SK-N-MC (cell line): ENCODE measurements at regions not wholly inside any gene's neighbourhood (a gene's known extent, or its start where the extent isn't known, plus 50 kb on each side); places are given as distances from the start of the nearest gene placed in this dataset.

Source experiments
- DNase-seq: peaks from one replicate; pipeline ENCODE4 v3.0.0-alpha.2; 2011; ENCODE audit warnings: low read depth, low spot score
- H3K27ac ChIP-seq: fragments of 200-600 bp; sonication (generic); 2 replicates; pipeline ENCODE4 v1.5.1; 2016; ENCODE audit warnings: mixed run types
- H3K36me3 ChIP-seq: fragments of 200-600 bp; sonication (generic); 2 replicates; pipeline ENCODE4 v1.6.1; 2017; ENCODE audit warnings: antibody characterized with exemption, low read length, mixed read lengths; ENCODE audit not compliant: insufficient read depth
- H3K4me3 ChIP-seq: fragments of 200-600 bp; sonication (generic); 2 replicates; pipeline ENCODE4 v1.5.1; 2016
- H3K9ac ChIP-seq: fragments of 200-600 bp; sonication (generic); 2 replicates; pipeline ENCODE4 v1.8.0; 2017; ENCODE audit warnings: mixed run types, mixed read lengths; ENCODE audit not compliant: insufficient read length
- H3K9me3 ChIP-seq: fragments of 200-600 bp; sonication (generic); 2 replicates; pipeline ENCODE4 v1.6.1; 2017; ENCODE audit warnings: low read depth, mild to moderate bottlenecking, antibody characterized with exemption, low read length, moderate library complexity, mixed read lengths
- EZH2 ChIP-seq: fragments of 200-600 bp; sonication (generic); IDR thresholded peaks from one replicate; pipeline ENCODE4 v1.6.1; 2017; ENCODE audit warnings: antibody characterized with exemption
- FOXP2 ChIP-seq: optimal IDR thresholded peaks from 2 replicates; pipeline ENCODE3; 2011; ENCODE audit warnings: mild to moderate bottlenecking, moderate library complexity; ENCODE audit not compliant: insufficient read depth; ENCODE audit errors: extremely low read length, control extremely low read depth
- POLR2AphosphoS5 ChIP-seq: IDR thresholded peaks from 2 replicates; pipeline ENCODE4 v1.6.1; 2012; ENCODE audit warnings: mild to moderate bottlenecking, low read depth, low read length, borderline replicate concordance

- H3K27ac ChIP-seq = no peak overlapping the region
- no peak for DNase-seq
- no peaks in the 10 kb centered on the region for H3K36me3 ChIP-seq
- TF ChIP-seq FOXP2 = no peak
- no peak for TF ChIP-seq POLR2AphosphoS5
- no peak for TF ChIP-seq EZH2
- H3K9me3 ChIP-seq = no peaks in the 10 kb centered on the region
- no peak overlapping the region for H3K4me3 ChIP-seq
- no peak overlapping the region for H3K9ac ChIP-seq
Observed at GRCh38 chr7:17672783-17673182, 267.5 kb downstream of the SNX13 start.

- Histone ChIP-seq H3K4me3 (no peak overlapping the region), H3K9me3 (no peaks in the 10 kb centered on the region), H3K27ac (no peak overlapping the region), H3K36me3 (no peaks in the 10 kb centered on the region), H3K9ac (no peak overlapping the region)
- TF ChIP-seq POLR2AphosphoS5 (no peak), EZH2 (no peak), FOXP2 (no peak)
- DNase-seq = no peak
Observed at GRCh38 chr7:17674166-17674942, 265.9 kb downstream of the SNX13 start.

- no peak for TF ChIP-seq FOXP2
- TF ChIP-seq POLR2AphosphoS5 = no peak
- no peak for TF ChIP-seq EZH2
- Histone ChIP-seq H3K9ac (no peak overlapping the region), H3K27ac (no peak overlapping the region), H3K9me3 (no peaks in the 10 kb centered on the region), H3K36me3 (no peaks in the 10 kb centered on the region), H3K4me3 (no peak overlapping the region)
- no peak for DNase-seq
Observed at GRCh38 chr7:17674943-17675608, 265.2 kb downstream of the SNX13 start.

- H3K36me3 ChIP-seq = no peaks in the 10 kb centered on the region
- no peak overlapping the region for H3K9ac ChIP-seq
- no peak overlapping the region for H3K27ac ChIP-seq
- no peaks in the 10 kb centered on the region for H3K9me3 ChIP-seq
- no peak for DNase-seq
- TF ChIP-seq POLR2AphosphoS5 (no peak), FOXP2 (no peak), EZH2 (no peak)
- no peak overlapping the region for H3K4me3 ChIP-seq
Observed at GRCh38 chr7:17677408-17677807, 262.9 kb downstream of the SNX13 start.

GRCh38 chr7:17678896-17679295, 261.4 kb downstream of the SNX13 start:
- TF ChIP-seq FOXP2 (no peak), POLR2AphosphoS5 (no peak)
- no peak for DNase-seq
- Histone ChIP-seq H3K9me3 (no peaks in the 10 kb centered on the region), H3K4me3 (no peak overlapping the region), H3K9ac (no peak overlapping the region), H3K27ac (no peak overlapping the region), H3K36me3 (no peaks in the 10 kb centered on the region)

- TF ChIP-seq POLR2AphosphoS5 = no peak
- TF ChIP-seq EZH2 = no peak
- no peak for TF ChIP-seq FOXP2
- H3K27ac ChIP-seq = no peak overlapping the region
Observed at GRCh38 chr7:17679458-17679857, 260.8 kb downstream of the SNX13 start.

GRCh38 chr7:17680026-17680425, 260.3 kb downstream of the SNX13 start:
- no peak for DNase-seq
- no peak overlapping the region for H3K9ac ChIP-seq

More at GRCh38 chr7:17679458-17679857, 260.8 kb downstream of the SNX13 start:
- no peaks in the 10 kb centered on the region for H3K36me3 ChIP-seq
- no peak overlapping the region for H3K9ac ChIP-seq
- DNase-seq = no peak
- H3K9me3 ChIP-seq = no peaks in the 10 kb centered on the region
- H3K4me3 ChIP-seq = no peak overlapping the region

GRCh38 chr7:17680943-17681351, 259.3 kb downstream of the SNX13 start:
- Histone ChIP-seq H3K27ac (no peak overlapping the region), H3K9me3 (no peaks in the 10 kb centered on the region), H3K9ac (no peak overlapping the region), H3K36me3 (no peaks in the 10 kb centered on the region), H3K4me3 (no peak overlapping the region)
- peak; percentile 34 for DNase-seq
- TF ChIP-seq POLR2AphosphoS5 (no peak), FOXP2 (no peak), EZH2 (no peak)

More at GRCh38 chr7:17680026-17680425, 260.3 kb downstream of the SNX13 start:
- H3K27ac ChIP-seq = no peak overlapping the region
- H3K36me3 ChIP-seq = no peaks in the 10 kb centered on the region
- TF ChIP-seq FOXP2 (no peak), EZH2 (no peak), POLR2AphosphoS5 (no peak)
- no peak overlapping the region for H3K4me3 ChIP-seq
- H3K9me3 ChIP-seq = no peaks in the 10 kb centered on the region

- Histone ChIP-seq H3K36me3 (no peaks in the 10 kb centered on the region), H3K9ac (no peak overlapping the region), H3K9me3 (no peaks in the 10 kb centered on the region), H3K4me3 (no peak overlapping the region), H3K27ac (no peak overlapping the region)
- DNase-seq = no peak
- TF ChIP-seq POLR2AphosphoS5 (no peak), FOXP2 (no peak)
Observed at GRCh38 chr7:17681965-17682364, 258.3 kb downstream of the SNX13 start.
